Endodermal cell (in vitro differentiated cells): ENCODE measurements at regions not wholly inside any gene's neighbourhood (a gene's known extent, or its start where the extent isn't known, plus 50 kb on each side); places are given as distances from the start of the nearest gene placed in this dataset.
"Not testable (repeated sequence)": the region's sequence is repeated elsewhere in the genome, so short reads cannot be mapped to it uniquely, and the experiment has no call there.

ENCODE experiments used
- DNase-seq: peaks from one replicate; pipeline ENCODE4 v3.0.0-alpha.2; 2017
- H3K27ac ChIP-seq: 2 replicates; pipeline ENCODE4 v1.5.1; 2013; ENCODE audit warnings: mild to moderate bottlenecking, low read depth, low read length, moderate library complexity
- H3K27me3 ChIP-seq: 2 replicates; pipeline ENCODE4 v1.6.1; 2013; ENCODE audit warnings: mild to moderate bottlenecking, low read length, moderate library complexity; ENCODE audit not compliant: insufficient read depth, control insufficient read depth, poor library complexity, severe bottlenecking
- H3K36me3 ChIP-seq: 2 replicates; pipeline ENCODE4 v1.7.0; 2013; ENCODE audit warnings: mild to moderate bottlenecking, low read length, moderate library complexity; ENCODE audit not compliant: control insufficient read depth, insufficient read depth
- H3K4me1 ChIP-seq: one replicate; pipeline ENCODE4 v1.7.0; 2013; ENCODE audit warnings: low read length; ENCODE audit not compliant: control insufficient read depth, insufficient read depth
- H3K4me3 ChIP-seq: 2 replicates; pipeline ENCODE4 v1.5.1; 2013; ENCODE audit warnings: mild to moderate bottlenecking, low read length, moderate library complexity
- H3K9ac ChIP-seq: 2 replicates; pipeline ENCODE4 v1.6.1; 2013; ENCODE audit warnings: mild to moderate bottlenecking, low read length, moderate library complexity; ENCODE audit not compliant: poor library complexity, severe bottlenecking; ENCODE audit errors: extremely low read depth
- H3K9me3 ChIP-seq: 2 replicates; pipeline ENCODE4 v1.6.1; 2013; ENCODE audit warnings: mild to moderate bottlenecking, low read length, moderate library complexity; ENCODE audit not compliant: control insufficient read depth
- H3K27ac Mint-ChIP-seq: 2 replicates; pipeline ENCODE4 v1.8.0; 2020; ENCODE audit warnings: mixed read lengths
- H3K27me3 Mint-ChIP-seq: 2 replicates; pipeline ENCODE4 v1.8.0; 2021; ENCODE audit warnings: mild to moderate bottlenecking, mixed read lengths; ENCODE audit not compliant: insufficient read depth
- H3K36me3 Mint-ChIP-seq: 2 replicates; pipeline ENCODE4 v1.8.0; 2020; ENCODE audit warnings: low read depth, mixed read lengths
- H3K4me1 Mint-ChIP-seq: 2 replicates; pipeline ENCODE4 v1.8.0; 2020; ENCODE audit warnings: mixed read lengths
- H3K4me3 Mint-ChIP-seq: 2 replicates; pipeline ENCODE4 v1.8.0; 2020; ENCODE audit warnings: mild to moderate bottlenecking, moderate library complexity, mixed read lengths
- H3K9me3 Mint-ChIP-seq: 2 replicates; pipeline ENCODE4 v1.8.0; 2020; ENCODE audit warnings: mild to moderate bottlenecking, mixed read lengths
- CTCF ChIP-seq: fragments of 200-600 bp; sonication (generic); conservative IDR thresholded peaks from 2 replicates; pipeline ENCODE4 v1.5.0; 2021; ENCODE audit warnings: antibody characterized with exemption, mild to moderate bottlenecking
- WGBS, 2 experiments: methylation state at CpG; one replicate each; pipeline versions ENCODE4 v1.1.5 to v1.1.7; 2013; ENCODE audit warnings: missing lambda C conversion rate in 2 of 2, mixed read lengths in 1 of 2; ENCODE audit not compliant: insufficient coverage in 1 of 2, insufficient read length in 1 of 2; 5-methylcytosine and 5-hydroxymethylcytosine counted together

- H3K9me3 Mint-ChIP-seq = peaks cover 12% of the 10 kb centered on the region
- 82 to 100% methylated on average over 1 of the region's 1 CpG for WGBS, 2 experiments
- H3K36me3 Mint-ChIP-seq = no peaks in the 10 kb centered on the region
- Histone ChIP-seq H3K9ac (no peak overlapping the region), H3K27ac (no peak overlapping the region), H3K9me3 (no peaks in the 10 kb centered on the region), H3K27me3 (no peaks in the 10 kb centered on the region), H3K36me3 (no peaks in the 10 kb centered on the region), H3K4me3 (no peak overlapping the region), H3K4me1 (no peaks in the 10 kb centered on the region)
- H3K4me3 Mint-ChIP-seq = no peak overlapping the region
- H3K4me1 Mint-ChIP-seq = peaks cover 4% of the 10 kb centered on the region
- DNase-seq = no peak
- no peak for TF ChIP-seq CTCF
- H3K27ac Mint-ChIP-seq = no peak overlapping the region
- H3K27me3 Mint-ChIP-seq = no peaks in the 10 kb centered on the region
Measured at GRCh38 chrX:7485061-7485460, 337.1 kb upstream of the PUDP start.

- no peaks in the 10 kb centered on the region for H3K36me3 ChIP-seq
Measured at GRCh38 chrX:7480721-7481120, 332.8 kb upstream of the PUDP start.

DNA sequence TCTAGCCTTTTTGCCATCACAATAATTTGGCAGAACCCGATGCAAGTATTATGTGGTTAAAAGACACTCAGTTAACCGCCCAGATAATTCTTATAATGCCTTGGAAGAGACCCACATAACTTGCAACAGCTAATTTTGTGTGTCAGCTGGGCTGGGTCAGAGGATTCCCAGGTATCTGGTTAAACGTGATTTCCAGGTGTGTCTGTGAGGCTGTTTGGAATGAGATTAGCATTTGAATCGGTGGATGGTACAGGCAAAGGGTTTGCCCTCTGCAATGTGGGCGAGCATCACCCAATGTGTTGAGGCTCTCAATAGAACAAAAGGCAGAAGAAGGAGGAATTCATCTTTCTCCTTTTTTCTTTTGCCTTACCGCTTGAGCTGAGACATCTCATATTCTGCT lies 314.2 kb upstream of the PUDP start:
- no peaks in the 10 kb centered on the region for H3K9me3 ChIP-seq
- no peaks in the 10 kb centered on the region for H3K36me3 ChIP-seq
- 72% methylated on average over 6 of the region's 6 CpGs; no CpG with 5 or more reads in 1 of the 2 experiments for WGBS, 2 experiments
- Mint-ChIP-seq H3K4me1 (peaks cover 7% of the 10 kb centered on the region), H3K9me3 (peaks cover 7% of the 10 kb centered on the region), H3K27me3 (peaks cover 6% of the 10 kb centered on the region), H3K27ac (no peak overlapping the region), H3K36me3 (no peaks in the 10 kb centered on the region), H3K4me3 (no peak overlapping the region)
- DNase-seq = no peak
- H3K27me3 ChIP-seq = no peaks in the 10 kb centered on the region
- no peaks in the 10 kb centered on the region for H3K4me1 ChIP-seq
- no peak overlapping the region for H3K27ac ChIP-seq
- H3K4me3 ChIP-seq = no peak overlapping the region
- no peak for TF ChIP-seq CTCF
- no peak overlapping the region for H3K9ac ChIP-seq

More at GRCh38 chrX:7480721-7481120, 332.8 kb upstream of the PUDP start:
- Mint-ChIP-seq H3K36me3 (no peaks in the 10 kb centered on the region), H3K4me3 (no peak overlapping the region), H3K27ac (no peak overlapping the region), H3K4me1 (peaks cover 8% of the 10 kb centered on the region), H3K27me3 (no peaks in the 10 kb centered on the region), H3K9me3 (peaks cover 12% of the 10 kb centered on the region)
- no peaks in the 10 kb centered on the region for H3K27me3 ChIP-seq
- no peak overlapping the region for H3K27ac ChIP-seq
- no peak overlapping the region for H3K9ac ChIP-seq
- no peak for DNase-seq
- TF ChIP-seq CTCF = no peak
- WGBS, 2 experiments = no CpG with 5 or more reads among the region's 2 CpGs
- H3K4me1 ChIP-seq = no peaks in the 10 kb centered on the region
- H3K4me3 ChIP-seq = no peak overlapping the region
- no peaks in the 10 kb centered on the region for H3K9me3 ChIP-seq

- H3K27me3 Mint-ChIP-seq, H3K4me3 Mint-ChIP-seq, H3K9ac ChIP-seq, H3K4me1 Mint-ChIP-seq, H3K9me3 Mint-ChIP-seq, H3K27ac Mint-ChIP-seq, H3K27me3 ChIP-seq, DNase-seq, H3K4me1 ChIP-seq, H3K9me3 ChIP-seq, H3K36me3 ChIP-seq, H3K27ac ChIP-seq, H3K4me3 ChIP-seq, H3K36me3 Mint-ChIP-seq: not testable (repeated sequence)
- WGBS, 2 experiments = 83% methylated on average over 1 of the region's 2 CpGs; no CpG with 5 or more reads in 1 of the 2 experiments
Measured at GRCh38 chrX:7461051-7461450, 313.1 kb upstream of the PUDP start.
